HEK293T (cell line): ENCODE measurements at regions not wholly inside any gene's neighbourhood (a gene's known extent, or its start where the extent isn't known, plus 50 kb on each side); places are given as distances from the start of the nearest gene placed in this dataset.

ENCODE experiments used
- FOXA1 ChIP-seq: fragments of 450-650 bp; IDR thresholded peaks from 2 replicates; pipeline ENCODE4 v1.6.1; 2016; ENCODE audit warnings: mild to moderate bottlenecking
- LEF1 ChIP-seq: fragments of 450-650 bp; IDR thresholded peaks from 2 replicates; pipeline ENCODE4 v1.6.1; 2017; ENCODE audit warnings: mild to moderate bottlenecking, borderline replicate concordance

GRCh38 chr1:195376190-195376589, 1232.0 kb downstream of the KCNT2 start:
- TF ChIP-seq LEF1 (no peak), FOXA1 (no peak)
